Ishikawa (cell line): ENCODE measurements at regions not wholly inside any gene's neighbourhood (a gene's known extent, or its start where the extent isn't known, plus 50 kb on each side); places are given as distances from the start of the nearest gene placed in this dataset.

Experiments
- CEBPB ChIP-seq: IDR thresholded peaks from 2 replicates; pipeline ENCODE4 v1.6.1; 2012
- CREB1 ChIP-seq: IDR thresholded peaks from 2 replicates; pipeline ENCODE4 v1.6.1; 2012; ENCODE audit warnings: low read depth
- EGR1 ChIP-seq: IDR thresholded peaks from 2 replicates; pipeline ENCODE4 v1.6.1; 2012
- EP300 ChIP-seq: IDR thresholded peaks from 2 replicates; pipeline ENCODE4 v1.6.1; 2012; ENCODE audit warnings: borderline replicate concordance
- FOXM1 ChIP-seq: IDR thresholded peaks from 2 replicates; pipeline ENCODE4 v1.6.1; 2012; ENCODE audit warnings: low read depth, borderline replicate concordance
- MAX ChIP-seq: IDR thresholded peaks from 2 replicates; pipeline ENCODE4 v1.6.1; 2012
- NFIC ChIP-seq: IDR thresholded peaks from 2 replicates; pipeline ENCODE4 v1.6.1; 2012
- RAD21 ChIP-seq: IDR thresholded peaks from 2 replicates; pipeline ENCODE4 v1.6.1; 2012; ENCODE audit warnings: low read depth
- REST ChIP-seq: IDR thresholded peaks from 2 replicates; pipeline ENCODE4 v1.6.1; 2012; ENCODE audit warnings: low read depth, mild to moderate bottlenecking
- TAF1 ChIP-seq: IDR thresholded peaks from 2 replicates; pipeline ENCODE4 v1.6.1; 2012; ENCODE audit warnings: low read depth, mild to moderate bottlenecking
- TCF12 ChIP-seq: IDR thresholded peaks from 2 replicates; pipeline ENCODE4 v1.6.1; 2012; ENCODE audit warnings: low read depth
- TEAD4 ChIP-seq: IDR thresholded peaks from 2 replicates; pipeline ENCODE4 v1.6.1; 2012
- USF1 ChIP-seq: IDR thresholded peaks from 2 replicates; pipeline ENCODE4 v1.6.1; 2012
- YY1 ChIP-seq: IDR thresholded peaks from 2 replicates; pipeline ENCODE4 v1.6.1; 2012; ENCODE audit warnings: low read depth
- ZBTB7A ChIP-seq: IDR thresholded peaks from 2 replicates; pipeline ENCODE4 v1.6.1; 2012; ENCODE audit warnings: low read depth

GRCh38 chr4:159564615-159565014 lies 461.7 kb downstream of the RAPGEF2 start:
- no peak for TF ChIP-seq CEBPB
- TF ChIP-seq TCF12 = no peak
- TF ChIP-seq MAX = no peak
- TF ChIP-seq EGR1 = no peak
- TF ChIP-seq TEAD4 = no peak
- TF ChIP-seq EP300 = no peak
- TF ChIP-seq YY1 = no peak
- no peak for TF ChIP-seq FOXM1
- TF ChIP-seq CREB1 = no peak
- TF ChIP-seq RAD21 = no peak
- no peak for TF ChIP-seq ZBTB7A
- TF ChIP-seq USF1 = no peak
- TF ChIP-seq NFIC = no peak
- TF ChIP-seq TAF1 = no peak

DNA sequence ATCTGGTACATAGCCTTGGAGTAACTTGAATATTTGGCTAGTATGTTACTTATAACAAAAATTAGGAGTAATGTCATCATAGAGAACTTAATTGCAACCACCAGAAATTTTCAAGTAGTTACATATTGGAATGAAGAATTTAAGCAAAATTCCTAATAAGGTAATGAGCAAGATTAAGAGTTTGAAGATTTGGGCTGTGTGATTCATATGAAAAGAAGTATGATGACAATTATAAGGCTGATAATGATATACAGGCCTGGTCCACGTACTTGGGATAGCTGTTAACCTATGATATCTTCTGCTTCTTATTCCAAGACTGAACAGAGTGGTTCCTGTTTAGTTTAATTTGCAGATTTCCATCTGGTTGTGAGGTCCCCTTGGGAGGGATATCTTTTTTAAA lies 463.9 kb downstream of the RAPGEF2 start:
- no peak for TF ChIP-seq ZBTB7A
- TF ChIP-seq EGR1 = no peak
- no peak for TF ChIP-seq CEBPB
- no peak for TF ChIP-seq RAD21
- TF ChIP-seq EP300 = no peak
- TF ChIP-seq YY1 = no peak
- no peak for TF ChIP-seq MAX
- no peak for TF ChIP-seq TCF12

DNA sequence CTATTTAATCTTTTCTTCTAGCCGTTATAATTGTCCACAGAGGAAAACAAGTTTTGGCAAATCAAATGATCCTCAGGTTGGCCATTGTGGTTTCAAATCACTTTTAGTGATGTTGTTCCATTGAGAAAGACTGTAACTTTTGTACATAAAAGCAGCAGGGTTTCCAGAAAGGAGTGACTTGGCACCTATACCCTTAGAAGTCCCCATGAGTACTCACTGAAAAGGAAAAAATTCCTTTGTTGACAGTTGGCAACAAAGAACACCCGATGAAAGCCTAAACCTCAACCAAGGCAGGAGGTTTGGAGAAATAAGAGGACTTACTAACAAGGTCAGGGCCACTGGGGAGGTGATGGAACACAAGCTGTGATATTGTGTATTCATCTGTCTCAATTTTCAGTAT lies 474.4 kb downstream of the RAPGEF2 start:
- TF ChIP-seq EP300 (peak; percentile 93), RAD21 (no peak), YY1 (no peak), MAX (no peak; the same call in 1 of the 2 replicates), TAF1 (no peak), CEBPB (peak; percentile 53; the same call in 1 of the 2 replicates), REST (no peak), ZBTB7A (no peak), NFIC (peak; percentile 93), FOXM1 (peak; percentile 92; the same call in 1 of the 2 replicates), TCF12 (peak; percentile 91), TEAD4 (peak; percentile 76)

- TF ChIP-seq CEBPB (no peak), USF1 (no peak), EP300 (no peak), FOXM1 (no peak), REST (no peak), YY1 (no peak), RAD21 (no peak), NFIC (no peak), TCF12 (no peak), TAF1 (no peak), ZBTB7A (no peak), CREB1 (no peak), EGR1 (no peak)
Measured at GRCh38 chr4:159582685-159583084, 479.8 kb downstream of the RAPGEF2 start.

DNA sequence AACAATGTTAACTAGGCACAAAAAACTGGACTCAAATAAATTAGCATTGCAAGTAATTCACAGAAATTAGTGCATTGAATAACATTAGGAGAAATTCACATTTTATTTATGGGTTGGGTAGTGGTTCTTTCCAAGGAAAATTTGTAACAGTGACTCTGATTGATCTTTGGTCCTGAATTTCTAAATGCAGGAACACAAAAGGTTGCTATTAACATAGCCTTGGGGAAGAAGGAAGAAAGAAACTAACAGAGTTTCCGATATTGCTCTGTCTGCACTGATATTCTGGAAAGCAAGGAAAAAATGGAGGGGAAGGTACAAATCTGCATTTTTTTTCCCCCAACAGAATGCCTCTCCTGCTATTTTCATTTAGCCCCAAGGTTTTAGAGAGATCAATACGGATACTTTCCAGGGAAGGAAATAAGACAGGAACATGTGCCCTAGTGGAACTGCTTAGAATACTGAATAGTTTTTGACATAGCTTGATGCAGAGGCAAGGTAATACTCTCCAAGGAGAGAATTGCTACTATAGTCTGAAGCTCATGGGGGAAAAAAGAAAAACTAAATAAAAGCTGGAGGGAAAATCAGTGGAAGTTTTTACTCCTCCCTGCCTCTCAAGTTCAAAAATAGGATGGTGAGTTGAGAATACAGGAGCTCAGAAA lies 490.1 kb downstream of the RAPGEF2 start:
- TF ChIP-seq EGR1 (no peak), ZBTB7A (no peak), TCF12 (no peak), YY1 (no peak), EP300 (no peak), TAF1 (no peak), CEBPB (no peak), TEAD4 (no peak), CREB1 (no peak), USF1 (no peak), RAD21 (no peak), MAX (no peak), FOXM1 (no peak), NFIC (no peak)
